Sigmoid colon (tissue), 6 donors: ENCODE measurements at regions not wholly inside any gene's neighbourhood (a gene's known extent, or its start where the extent isn't known, plus 50 kb on each side); places are given as distances from the start of the nearest gene placed in this dataset.
A peak's percentile ranks its signal among the peaks of the same experiment; 100 is the strongest.

Source experiments
- DNase-seq: peaks from one replicate; pipeline ENCODE4 v3.0.0-alpha.2; 2019
- H3K27ac ChIP-seq, 4 donors: fragments of 200-600 bp; sonication (generic); one replicate each; pipeline ENCODE4 v1.5.1; 2016 to 2019; ENCODE audit warnings: mild to moderate bottlenecking in 1 of 4
- H3K27me3 ChIP-seq, 3 donors: fragments of 200-600 bp; sonication (generic); one replicate each; pipeline ENCODE4 v1.5.1; 2019; ENCODE audit warnings: mild to moderate bottlenecking in 1 of 3
- H3K36me3 ChIP-seq, 4 donors: fragments of 200-600 bp; sonication (generic); one replicate each; pipeline ENCODE4 v1.5.1; 2016 to 2019
- H3K4me1 ChIP-seq, 4 donors: fragments of 200-600 bp; sonication (generic); one replicate each; pipeline ENCODE4 v1.5.1; 2017 to 2019
- H3K4me3 ChIP-seq, 4 donors: fragments of 200-600 bp; sonication (generic); one replicate each; pipeline ENCODE4 v1.5.1; 2017 to 2019; ENCODE audit warnings: mild to moderate bottlenecking in 2 of 4, moderate library complexity in 1 of 4
- H3K9me3 ChIP-seq, 4 donors: fragments of 200-600 bp in 3 of 4; sonication (generic) in 3 of 4; one replicate each; pipeline versions ENCODE4 v1.5.1 to v1.6.1; 2013 to 2019
- EP300 ChIP-seq, 4 donors: sonication (generic); formaldehyde crosslinking; IDR thresholded peaks; one replicate each; pipeline ENCODE4 v1.6.1; 2017; ENCODE audit warnings: antibody characterized with exemption in 4 of 4
- POLR2A ChIP-seq, 2 donors: fragments of 450-650 bp; IDR thresholded peaks; one replicate each; pipeline ENCODE4 v1.6.1; 2016; ENCODE audit warnings: antibody characterized with exemption in 2 of 2, mild to moderate bottlenecking in 2 of 2, moderate library complexity in 2 of 2
- POLR2AphosphoS5 ChIP-seq, 4 donors: sonication (generic); formaldehyde crosslinking; IDR thresholded peaks; one replicate each; pipeline ENCODE4 v1.6.1; 2017; ENCODE audit warnings: antibody characterized with exemption in 4 of 4
- WGBS, 2 donors: extraction: QIAGEN DNeasy Blood & Tissue Kit; methylation state at CpG; one replicate each; pipeline ENCODE4 v1.1.7; 2013; 5-methylcytosine and 5-hydroxymethylcytosine counted together
- intact Hi-C: fragments of 100-400 bp; cut with DNase I; formaldehyde crosslinking; loops from one replicate; pipeline ENCODE4 v1.15.1; 2023
- TF ChIP-seq, protein P1 (sequence below), 4 experiments: fragments of 450-650 bp in 3 of 4; fragments of 200-600 bp in 1 of 4; IDR thresholded peaks; one replicate each; pipeline ENCODE4 v1.5.1; 2016 to 2019; ENCODE audit warnings: antibody characterized with exemption in 4 of 4, mild to moderate bottlenecking in 3 of 4, moderate library complexity in 2 of 4
- donor health status: healthy with polysubstance abuse.
- donor health status: healthy.

DNA sequence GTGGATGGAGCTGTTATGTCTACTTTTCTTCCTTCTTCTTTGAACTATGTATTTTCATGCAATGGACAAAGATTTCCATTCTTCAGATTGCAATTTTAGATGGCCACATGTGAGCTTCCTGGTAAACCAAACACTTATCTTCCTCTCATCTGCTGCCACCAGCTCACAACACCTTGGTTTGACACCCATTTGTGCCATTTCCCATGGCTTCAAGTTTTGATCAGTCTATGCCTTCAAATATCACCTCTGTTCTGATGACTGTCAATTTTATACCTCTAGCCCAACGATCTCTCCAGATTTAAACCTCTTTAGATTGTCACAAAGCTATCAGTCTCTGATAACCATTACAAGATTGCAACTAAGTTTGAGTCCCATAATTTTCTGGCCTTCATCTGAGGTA lies 147.2 kb downstream of the TMEM38B start:
- no peaks in the 10 kb centered on the region for H3K9me3 ChIP-seq
- no peak for DNase-seq
- H3K27ac ChIP-seq: no peak overlapping the region
- no peaks in the 10 kb centered on the region for H3K36me3 ChIP-seq
- no peaks in the 10 kb centered on the region for H3K4me1 ChIP-seq
- WGBS, 2 donors: 80 to 87% methylated on average over 1 of the region's 1 CpG
- no peak overlapping the region for H3K4me3 ChIP-seq
- H3K27me3 ChIP-seq: no peaks in the 10 kb centered on the region
- TF ChIP-seq EP300 (IDR thresholded peaks at IDR 0.05) (no peak), POLR2AphosphoS5 (IDR thresholded peaks at IDR 0.05) (no peak), POLR2A (IDR thresholded peaks at IDR 0.05) (no peak)
- TF ChIP-seq, protein P1, sequence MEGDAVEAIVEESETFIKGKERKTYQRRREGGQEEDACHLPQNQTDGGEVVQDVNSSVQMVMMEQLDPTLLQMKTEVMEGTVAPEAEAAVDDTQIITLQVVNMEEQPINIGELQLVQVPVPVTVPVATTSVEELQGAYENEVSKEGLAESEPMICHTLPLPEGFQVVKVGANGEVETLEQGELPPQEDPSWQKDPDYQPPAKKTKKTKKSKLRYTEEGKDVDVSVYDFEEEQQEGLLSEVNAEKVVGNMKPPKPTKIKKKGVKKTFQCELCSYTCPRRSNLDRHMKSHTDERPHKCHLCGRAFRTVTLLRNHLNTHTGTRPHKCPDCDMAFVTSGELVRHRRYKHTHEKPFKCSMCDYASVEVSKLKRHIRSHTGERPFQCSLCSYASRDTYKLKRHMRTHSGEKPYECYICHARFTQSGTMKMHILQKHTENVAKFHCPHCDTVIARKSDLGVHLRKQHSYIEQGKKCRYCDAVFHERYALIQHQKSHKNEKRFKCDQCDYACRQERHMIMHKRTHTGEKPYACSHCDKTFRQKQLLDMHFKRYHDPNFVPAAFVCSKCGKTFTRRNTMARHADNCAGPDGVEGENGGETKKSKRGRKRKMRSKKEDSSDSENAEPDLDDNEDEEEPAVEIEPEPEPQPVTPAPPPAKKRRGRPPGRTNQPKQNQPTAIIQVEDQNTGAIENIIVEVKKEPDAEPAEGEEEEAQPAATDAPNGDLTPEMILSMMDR (IDR thresholded peaks at IDR 0.05): no peak
- intact Hi-C loops: loop anchor here (5.0 kb wide), 1 partner anchor 1331 kb away; no protein-coding TSS in a partner anchor

DNA sequence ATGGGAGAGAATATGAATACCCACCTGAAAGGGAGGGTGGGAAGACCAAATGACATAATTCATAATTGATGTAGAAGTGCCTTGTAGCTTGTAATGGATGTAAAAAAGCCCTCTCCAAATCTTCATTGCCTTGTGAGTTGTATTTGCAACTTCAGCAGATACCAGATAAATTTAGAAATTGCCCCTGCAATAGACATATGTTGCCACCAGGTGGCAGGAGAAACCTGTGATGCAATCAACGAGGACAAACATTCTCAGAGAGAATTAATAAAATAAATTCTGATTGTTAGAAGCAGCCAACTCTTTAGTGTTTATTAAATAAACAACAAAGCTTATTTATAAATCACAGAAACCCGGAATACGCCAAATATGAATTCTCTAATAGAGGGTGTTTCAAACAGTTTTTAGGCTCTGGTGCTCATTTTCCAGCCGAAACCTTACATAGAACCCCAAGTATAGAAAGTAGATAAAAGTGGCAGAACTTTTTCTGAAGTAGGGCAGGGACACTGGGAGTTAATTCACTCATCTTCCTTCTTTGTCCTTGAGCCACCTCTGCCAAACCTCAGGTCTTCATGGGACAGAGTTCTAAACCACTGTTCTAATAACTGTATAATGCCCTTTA lies 147.8 kb downstream of the TMEM38B start:
- WGBS, 2 donors: 49 to 59% methylated on average over 4 of the region's 4 CpGs
- Histone ChIP-seq H3K9me3 (no peaks in the 10 kb centered on the region), H3K27me3 (no peaks in the 10 kb centered on the region), H3K36me3 (no peaks in the 10 kb centered on the region), H3K4me1 (no peaks in the 10 kb centered on the region), H3K27ac (no peak overlapping the region), H3K4me3 (no peak overlapping the region)
- intact Hi-C loops: loop anchor here (5.0 kb wide), 1 partner anchor 1330 kb away; no protein-coding TSS in a partner anchor
- TF ChIP-seq, protein P1 (IDR thresholded peaks at IDR 0.05): peak in 3 of 4 experiments; percentile 63 to 71 (median 63)
- TF ChIP-seq POLR2AphosphoS5 (IDR thresholded peaks at IDR 0.05): no peak
- DNase-seq: no peak

DNA sequence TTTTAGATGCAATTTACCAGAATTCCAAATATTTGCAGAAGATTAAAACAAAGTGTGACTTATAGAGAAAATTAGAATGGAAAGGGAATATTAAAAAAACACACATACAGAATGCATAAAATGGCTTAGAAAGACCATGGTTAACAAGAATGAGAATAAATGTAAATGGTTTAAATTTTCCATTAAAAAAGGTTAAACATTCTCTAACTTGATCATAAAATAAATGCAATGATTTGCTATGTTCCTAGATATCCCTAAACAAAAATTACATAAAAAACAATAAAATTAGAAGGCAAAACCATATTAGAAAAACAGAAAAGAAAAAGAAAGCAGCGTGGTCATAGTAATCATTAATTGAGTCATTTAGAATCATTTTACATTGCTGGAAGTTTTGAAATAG lies 152.5 kb downstream of the TMEM38B start:
- no peaks in the 10 kb centered on the region for H3K9me3 ChIP-seq
- no peak overlapping the region for H3K4me3 ChIP-seq
- WGBS, 2 donors: 83 to 85% methylated on average over 1 of the region's 1 CpG
- no peak for DNase-seq
- intact Hi-C loops: no loop called here
- no peaks in the 10 kb centered on the region for H3K4me1 ChIP-seq
- H3K36me3 ChIP-seq: no peaks in the 10 kb centered on the region
- TF ChIP-seq, protein P1 (IDR thresholded peaks at IDR 0.05): no peak
- TF ChIP-seq POLR2A (IDR thresholded peaks at IDR 0.05) (no peak), POLR2AphosphoS5 (IDR thresholded peaks at IDR 0.05) (no peak)
- H3K27ac ChIP-seq: no peak overlapping the region
- H3K27me3 ChIP-seq: no peaks in the 10 kb centered on the region

DNA sequence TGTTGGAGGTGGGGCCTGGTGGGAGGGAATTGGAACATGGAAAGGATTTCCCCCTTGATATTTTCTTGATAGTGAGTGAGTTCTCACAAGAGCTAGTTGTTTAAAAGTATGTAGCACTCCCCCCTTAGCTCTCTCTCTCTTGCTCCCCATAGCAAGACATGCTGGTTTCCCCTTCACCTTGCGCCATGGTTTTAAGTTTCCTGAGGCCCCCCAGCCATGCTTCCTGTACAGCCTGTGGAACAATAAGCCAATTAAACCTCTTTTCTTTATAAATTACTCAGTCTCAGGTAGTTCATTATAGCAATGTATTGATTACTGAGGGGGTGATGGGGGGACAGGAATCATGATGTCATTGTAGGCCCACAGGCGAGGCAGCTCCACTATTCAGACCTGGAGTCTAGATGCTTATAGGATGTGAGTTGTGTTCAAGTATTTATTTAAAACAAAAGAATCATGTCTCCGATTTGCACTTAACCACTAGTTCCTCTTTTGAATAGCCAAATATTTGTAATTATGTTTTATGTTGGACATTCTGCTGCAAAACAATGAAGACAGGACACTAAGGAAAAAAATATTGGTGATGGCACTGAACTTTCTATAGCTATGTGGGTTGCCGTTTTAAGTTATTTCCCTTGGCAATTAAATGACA lies 156.6 kb downstream of the TMEM38B start:
- 64 to 86% methylated on average over 4 of the region's 4 CpGs for WGBS, 2 donors
- no peaks in the 10 kb centered on the region for H3K36me3 ChIP-seq
- no peak overlapping the region for H3K27ac ChIP-seq
- no peaks in the 10 kb centered on the region for H3K27me3 ChIP-seq
- no peaks in the 10 kb centered on the region for H3K4me1 ChIP-seq
- no peaks in the 10 kb centered on the region for H3K9me3 ChIP-seq
- intact Hi-C loops: no loop called here
- DNase-seq: no peak
- H3K4me3 ChIP-seq: no peak overlapping the region
- no peak for TF ChIP-seq EP300 (IDR thresholded peaks at IDR 0.05)
- TF ChIP-seq POLR2A (IDR thresholded peaks at IDR 0.05): no peak
- TF ChIP-seq, protein P1 (IDR thresholded peaks at IDR 0.05): no peak
- TF ChIP-seq POLR2AphosphoS5 (IDR thresholded peaks at IDR 0.05): no peak
